ENCODE measurements at regions not wholly inside any gene's neighbourhood (a gene's known extent, or its start where the extent isn't known, plus 50 kb on each side); places are given as distances from the start of the nearest gene placed in this dataset.

DNA sequence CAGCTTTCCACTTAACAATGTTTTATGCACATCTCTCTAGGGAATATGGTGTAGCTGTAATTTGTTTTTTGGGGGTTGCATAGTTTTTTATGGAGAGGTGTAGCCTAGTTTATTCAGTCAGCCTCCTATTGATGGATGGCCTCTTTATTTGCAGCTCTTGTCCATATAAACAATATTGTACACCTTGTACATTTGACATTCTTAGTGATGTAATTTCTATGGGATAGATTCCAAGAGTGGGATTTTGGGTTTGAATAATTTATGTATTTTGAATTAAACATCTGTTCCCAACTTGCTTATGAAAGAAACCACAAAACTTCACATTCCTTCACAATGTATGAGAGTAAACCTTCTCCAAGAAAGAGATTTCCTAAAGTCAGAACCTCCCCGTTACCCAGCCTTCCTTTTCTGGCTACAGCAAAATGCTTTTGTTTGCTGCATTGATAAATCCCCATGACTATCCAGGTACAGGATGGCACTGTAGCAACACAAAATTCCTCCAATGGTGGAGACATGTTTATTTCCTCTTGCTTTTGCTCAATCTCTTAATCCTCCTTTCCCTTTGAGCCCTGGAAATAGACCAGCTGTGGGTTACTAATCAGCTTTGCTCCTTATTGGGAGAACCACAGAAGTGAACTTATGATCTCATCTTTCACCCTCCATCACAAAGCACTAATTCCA, 58.4 kb upstream of the GALR1 start:
- no peak for TF ChIP-seq EZH2 (IDR thresholded peaks at IDR 0.05; ENCODE audit: low read length)
- TF ChIP-seq, protein P1, sequence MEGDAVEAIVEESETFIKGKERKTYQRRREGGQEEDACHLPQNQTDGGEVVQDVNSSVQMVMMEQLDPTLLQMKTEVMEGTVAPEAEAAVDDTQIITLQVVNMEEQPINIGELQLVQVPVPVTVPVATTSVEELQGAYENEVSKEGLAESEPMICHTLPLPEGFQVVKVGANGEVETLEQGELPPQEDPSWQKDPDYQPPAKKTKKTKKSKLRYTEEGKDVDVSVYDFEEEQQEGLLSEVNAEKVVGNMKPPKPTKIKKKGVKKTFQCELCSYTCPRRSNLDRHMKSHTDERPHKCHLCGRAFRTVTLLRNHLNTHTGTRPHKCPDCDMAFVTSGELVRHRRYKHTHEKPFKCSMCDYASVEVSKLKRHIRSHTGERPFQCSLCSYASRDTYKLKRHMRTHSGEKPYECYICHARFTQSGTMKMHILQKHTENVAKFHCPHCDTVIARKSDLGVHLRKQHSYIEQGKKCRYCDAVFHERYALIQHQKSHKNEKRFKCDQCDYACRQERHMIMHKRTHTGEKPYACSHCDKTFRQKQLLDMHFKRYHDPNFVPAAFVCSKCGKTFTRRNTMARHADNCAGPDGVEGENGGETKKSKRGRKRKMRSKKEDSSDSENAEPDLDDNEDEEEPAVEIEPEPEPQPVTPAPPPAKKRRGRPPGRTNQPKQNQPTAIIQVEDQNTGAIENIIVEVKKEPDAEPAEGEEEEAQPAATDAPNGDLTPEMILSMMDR (optimal IDR thresholded peaks at IDR 0.05 in 1 of 3, IDR thresholded peaks at IDR 0.05 in 1 of 3, conservative IDR thresholded peaks at IDR 0.05 in 1 of 3; ENCODE audit: extremely low read depth in 1 of 3, insufficient read depth in 2 of 3, low read length in 3 of 3) = no peak
